GM18951 (cell line): ENCODE measurements at regions not wholly inside any gene's neighbourhood (a gene's known extent, or its start where the extent isn't known, plus 50 kb on each side); places are given as distances from the start of the nearest gene placed in this dataset.

Experiments
- POLR2A ChIP-seq: IDR thresholded peaks from 4 replicates; pipeline ENCODE4 v1.6.1; 2011; ENCODE audit warnings: mild to moderate bottlenecking; ENCODE audit not compliant: insufficient read length, insufficient read depth; ENCODE audit errors: extremely low read depth
- in situ Hi-C: fragments of 300-500 bp; cut with MboI; formaldehyde crosslinking; loops from one replicate; pipeline ENCODE4 v1.12.0; 2022; ENCODE audit warnings: low sequenced_read_pairs, mixed read lengths, inconsistent platforms; ENCODE audit not compliant: unreplicated experiment

DNA sequence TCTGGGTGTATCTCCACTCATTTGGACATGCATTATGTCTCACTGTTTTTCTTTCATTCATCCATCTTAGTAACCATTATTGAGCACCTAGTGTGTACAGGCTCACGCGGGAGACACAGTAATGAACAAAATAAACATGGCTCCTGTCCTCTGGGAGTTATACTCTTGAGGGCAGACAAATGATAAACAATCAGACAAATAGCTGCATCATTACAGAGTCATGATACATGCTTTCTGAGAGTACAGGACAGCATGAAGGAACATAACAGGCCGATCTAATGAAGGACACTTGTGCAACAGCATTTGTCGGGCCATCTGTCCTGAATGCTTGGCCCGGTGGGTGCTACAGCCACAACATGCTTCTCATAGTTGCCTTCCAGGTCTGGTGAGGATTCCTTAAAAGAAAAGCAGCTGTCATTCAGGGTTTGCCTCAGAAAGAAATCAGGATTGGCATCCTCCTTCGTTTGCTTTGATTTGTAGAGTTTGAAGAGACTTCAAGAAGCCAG lies 77.2 kb upstream of the EGLN3 start:
- in situ Hi-C loops = no loop called here
- TF ChIP-seq POLR2A = no peak

DNA sequence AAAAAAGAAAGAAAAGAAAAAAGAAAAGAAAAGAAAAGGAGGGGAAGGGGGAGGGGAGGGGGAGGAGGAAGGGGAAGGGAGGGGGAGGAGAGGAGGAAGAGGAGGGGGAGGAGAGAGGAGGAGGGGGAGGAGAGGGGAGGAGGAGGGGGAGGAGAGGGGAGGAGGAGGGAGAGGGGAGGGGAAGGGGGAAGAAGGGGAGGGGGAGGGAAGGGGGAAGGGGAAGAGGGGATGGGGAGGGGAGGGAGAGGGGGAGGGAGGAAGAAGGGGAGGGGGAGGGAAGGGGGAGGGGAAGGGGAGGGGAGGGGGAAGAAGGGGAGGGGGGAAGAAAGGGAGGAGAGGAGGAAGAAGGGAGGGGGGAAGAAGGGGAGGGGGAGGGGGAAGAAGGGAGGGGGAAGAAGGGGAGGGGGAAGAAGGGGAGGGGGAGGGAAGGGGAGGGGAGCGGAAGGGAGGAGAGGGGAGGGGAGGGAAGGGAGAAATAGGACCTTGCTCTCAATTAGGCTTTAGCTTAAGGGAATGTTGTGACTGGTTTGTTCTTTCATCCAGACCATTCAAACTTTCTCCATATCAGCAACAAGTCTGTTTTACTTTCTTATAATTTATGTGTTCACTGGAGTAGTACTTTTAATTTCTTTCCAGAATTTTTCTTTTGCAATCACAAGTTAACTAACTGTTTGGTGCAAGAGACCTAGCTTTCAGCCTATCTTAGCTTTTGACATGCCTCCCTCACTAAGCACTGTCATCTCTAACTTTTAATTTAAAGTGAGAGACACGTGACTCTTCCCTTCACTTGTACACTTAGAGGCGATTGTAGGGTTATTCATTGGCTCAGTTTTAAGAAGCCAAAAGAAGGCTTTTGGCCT lies 76.5 kb upstream of the EGLN3 start:
- TF ChIP-seq POLR2A = no peak
- in situ Hi-C loops = no loop called here

- no peak for TF ChIP-seq POLR2A
These were observed 74.6 kb upstream of the EGLN3 start for GRCh38 chr14:34025325-34026017.

GRCh38 chr14:34024768-34025144 lies 73.9 kb upstream of the EGLN3 start:
- TF ChIP-seq POLR2A = no peak
- in situ Hi-C loops = no loop called here

More at GRCh38 chr14:34025325-34026017, 74.6 kb upstream of the EGLN3 start:
- in situ Hi-C loops = no loop called here

DNA sequence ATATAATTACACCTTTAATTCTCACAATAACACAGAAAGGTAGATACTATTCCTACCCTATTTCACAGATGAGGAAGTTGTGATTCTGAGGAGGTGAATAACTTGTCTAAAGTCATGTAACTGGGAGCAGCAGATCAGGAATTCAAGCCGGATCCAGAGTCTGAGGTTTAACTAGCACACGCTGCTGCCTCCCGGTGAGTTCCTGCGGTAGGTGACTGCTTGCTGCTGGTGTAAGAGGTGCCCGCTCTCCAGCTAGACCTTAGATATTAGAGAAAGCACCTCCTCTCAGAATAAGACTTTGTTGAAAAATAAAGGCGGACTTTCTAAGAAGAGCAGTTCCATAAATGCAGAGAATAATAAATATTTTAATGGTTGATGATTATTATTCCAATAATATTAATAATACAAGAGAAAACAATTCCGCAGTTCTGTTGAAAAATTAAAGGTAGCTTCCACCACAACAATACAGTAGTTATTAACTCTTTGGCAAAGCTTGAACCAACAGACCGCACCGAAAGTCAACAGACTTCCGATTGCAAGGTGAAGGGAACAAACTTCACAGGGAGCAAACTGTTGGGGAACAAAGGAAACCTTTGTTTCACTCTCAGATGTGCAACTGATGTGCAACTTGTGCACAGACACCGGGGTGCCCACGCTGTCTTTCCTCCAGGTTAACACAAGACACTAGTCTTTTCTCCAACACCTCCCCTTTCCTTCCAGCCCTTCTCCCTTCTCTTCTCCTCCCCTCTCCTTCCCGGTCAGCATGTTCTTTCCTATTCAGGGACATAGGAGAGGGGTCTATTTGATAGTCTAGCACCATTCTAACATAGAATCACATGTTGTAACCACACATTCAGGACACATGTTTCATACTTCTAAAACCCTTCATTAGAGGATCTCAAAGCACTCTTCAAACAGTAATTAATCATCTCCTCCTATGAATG lies 73.2 kb upstream of the EGLN3 start:
- TF ChIP-seq POLR2A = no peak
- in situ Hi-C loops = no loop called here

GRCh38 chr14:34021096-34021495 lies 70.2 kb upstream of the EGLN3 start:
- in situ Hi-C loops = no loop called here
- no peak for TF ChIP-seq POLR2A

DNA sequence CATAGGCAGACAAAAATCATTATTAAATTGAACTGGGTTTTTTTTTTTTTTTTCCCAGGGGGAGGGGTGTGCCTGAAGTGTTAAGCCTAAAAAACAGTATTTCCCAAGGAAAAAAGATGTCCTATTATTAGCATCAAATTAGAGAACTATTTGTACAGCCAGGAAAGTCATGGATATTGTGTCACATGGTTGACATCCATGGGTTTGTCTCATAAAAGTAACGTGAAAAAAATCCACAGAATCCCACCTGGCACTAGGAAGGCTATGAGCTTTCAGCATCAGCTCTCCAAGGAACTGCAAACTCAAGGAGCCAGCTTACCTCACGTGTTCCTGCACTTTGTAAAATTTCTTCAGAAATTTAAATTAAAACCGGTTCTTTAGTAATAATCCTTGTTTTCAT lies 69.1 kb upstream of the EGLN3 start:
- TF ChIP-seq POLR2A = no peak
- in situ Hi-C loops = no loop called here

DNA sequence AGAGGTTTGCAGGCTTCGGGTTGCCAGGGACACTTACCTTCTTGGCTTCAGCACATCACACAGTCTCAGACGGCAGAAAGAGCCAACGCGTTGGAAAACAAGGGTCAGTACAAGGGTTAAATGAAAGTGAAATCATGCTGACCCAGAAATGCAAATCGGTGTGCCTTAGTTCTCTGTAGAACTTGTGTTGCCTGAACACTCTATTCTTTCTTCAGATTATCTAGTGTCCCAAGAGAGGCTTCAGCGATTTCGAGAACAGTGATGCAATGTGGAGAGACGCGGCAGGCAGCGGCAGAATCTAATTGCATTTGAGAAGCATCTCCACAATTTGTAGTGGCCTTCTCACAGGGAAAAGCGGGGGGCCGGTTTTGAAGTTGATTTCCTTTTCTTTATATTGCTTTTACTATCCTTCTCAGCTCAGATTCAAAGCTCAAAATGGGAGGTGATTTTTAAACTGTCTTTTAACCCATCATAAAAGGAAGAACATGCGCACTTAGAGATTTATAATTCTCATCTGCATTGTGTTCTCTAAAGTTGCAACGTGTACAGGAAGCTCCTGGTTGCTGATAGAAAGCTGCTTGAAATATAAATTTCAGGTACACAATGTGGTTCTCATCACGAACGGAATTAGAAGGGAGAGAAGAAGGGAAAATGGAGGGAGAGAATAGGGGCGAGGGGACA lies 67.8 kb upstream of the EGLN3 start:
- TF ChIP-seq POLR2A = no peak
- in situ Hi-C loops = no loop called here

DNA sequence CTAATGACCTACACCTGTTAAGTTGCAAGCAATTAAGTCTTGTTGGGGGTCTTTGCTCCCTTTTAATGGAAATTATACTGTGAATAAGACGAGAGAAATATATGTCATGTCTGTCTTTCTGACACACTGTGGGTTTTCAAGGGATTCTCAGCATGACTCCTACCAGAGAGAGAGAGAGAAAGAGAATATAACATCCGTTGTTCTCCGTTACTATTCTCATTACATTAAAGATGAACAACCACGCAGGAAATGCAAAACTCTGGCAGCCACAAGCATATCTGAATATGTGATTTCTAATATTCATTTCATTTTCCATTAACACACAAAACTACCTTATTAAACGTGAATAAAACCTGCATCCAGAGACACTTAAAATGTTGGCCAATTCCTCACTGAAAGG lies 67.3 kb upstream of the EGLN3 start:
- no peak for TF ChIP-seq POLR2A
- in situ Hi-C loops = no loop called here

- no peak for TF ChIP-seq POLR2A
- in situ Hi-C loops = no loop called here
These were observed 64.5 kb upstream of the EGLN3 start for GRCh38 chr14:34015383-34015782.

GRCh38 chr14:34014936-34015335 lies 64.1 kb upstream of the EGLN3 start:
- TF ChIP-seq POLR2A = no peak
- in situ Hi-C loops = no loop called here

GRCh38 chr14:34013721-34014060 lies 62.8 kb upstream of the EGLN3 start:
- no peak for TF ChIP-seq POLR2A
- in situ Hi-C loops = no loop called here
